ENCODE measurements at regions not wholly inside any gene's neighbourhood (a gene's known extent, or its start where the extent isn't known, plus 50 kb on each side); places are given as distances from the start of the nearest gene placed in this dataset.

GRCh38 chr16:72228014-72228413, 56.1 kb upstream of the PMFBP1 start:
- no peak for TF ChIP-seq POLR2A (IDR thresholded peaks at IDR 0.05)
- TF ChIP-seq CTCF (IDR thresholded peaks at IDR 0.05), result no peak
